Esophagus muscularis mucosa (tissue), 3 donors: ENCODE measurements at regions not wholly inside any gene's neighbourhood (a gene's known extent, or its start where the extent isn't known, plus 50 kb on each side); places are given as distances from the start of the nearest gene placed in this dataset.

Experiments used
- POLR2A ChIP-seq: fragments of 450-650 bp; IDR thresholded peaks from one replicate; pipeline ENCODE4 v1.6.1; 2017; ENCODE audit warnings: antibody characterized with exemption, moderate library complexity, mild to moderate bottlenecking, low read depth
- TF ChIP-seq, protein P1 (sequence below), 3 experiments: fragments of 200-600 bp in 2 of 3; fragments of 450-650 bp in 1 of 3; sonication (generic) in 2 of 3; IDR thresholded peaks; one replicate each; pipeline ENCODE4 v1.5.1; 2017 to 2019; ENCODE audit warnings: antibody characterized with exemption in 3 of 3, mild to moderate bottlenecking in 2 of 3, moderate library complexity in 1 of 3

DNA sequence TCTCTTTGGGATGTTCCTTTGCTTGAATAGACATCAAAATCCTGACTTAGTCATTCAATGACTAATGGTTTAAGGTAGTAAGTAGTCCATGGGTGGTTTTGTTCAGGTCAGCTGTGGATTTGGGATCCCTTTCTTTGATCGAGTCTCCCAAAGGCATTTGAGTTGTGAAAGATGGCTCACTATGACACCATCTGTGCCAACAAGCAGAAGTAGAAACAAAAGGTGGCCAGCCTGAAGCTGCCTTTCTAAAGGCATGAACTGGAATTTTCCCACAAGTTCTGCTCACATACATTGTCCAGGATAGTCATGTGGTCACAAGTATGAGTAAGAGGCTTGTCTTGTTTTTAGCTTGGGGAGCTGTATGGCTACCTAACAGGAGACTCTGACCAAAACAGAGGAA, 129.9 kb downstream of the CCNG2 start:
- TF ChIP-seq, protein P1, sequence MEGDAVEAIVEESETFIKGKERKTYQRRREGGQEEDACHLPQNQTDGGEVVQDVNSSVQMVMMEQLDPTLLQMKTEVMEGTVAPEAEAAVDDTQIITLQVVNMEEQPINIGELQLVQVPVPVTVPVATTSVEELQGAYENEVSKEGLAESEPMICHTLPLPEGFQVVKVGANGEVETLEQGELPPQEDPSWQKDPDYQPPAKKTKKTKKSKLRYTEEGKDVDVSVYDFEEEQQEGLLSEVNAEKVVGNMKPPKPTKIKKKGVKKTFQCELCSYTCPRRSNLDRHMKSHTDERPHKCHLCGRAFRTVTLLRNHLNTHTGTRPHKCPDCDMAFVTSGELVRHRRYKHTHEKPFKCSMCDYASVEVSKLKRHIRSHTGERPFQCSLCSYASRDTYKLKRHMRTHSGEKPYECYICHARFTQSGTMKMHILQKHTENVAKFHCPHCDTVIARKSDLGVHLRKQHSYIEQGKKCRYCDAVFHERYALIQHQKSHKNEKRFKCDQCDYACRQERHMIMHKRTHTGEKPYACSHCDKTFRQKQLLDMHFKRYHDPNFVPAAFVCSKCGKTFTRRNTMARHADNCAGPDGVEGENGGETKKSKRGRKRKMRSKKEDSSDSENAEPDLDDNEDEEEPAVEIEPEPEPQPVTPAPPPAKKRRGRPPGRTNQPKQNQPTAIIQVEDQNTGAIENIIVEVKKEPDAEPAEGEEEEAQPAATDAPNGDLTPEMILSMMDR (IDR thresholded peaks at IDR 0.05) = no peak
- TF ChIP-seq POLR2A = no peak
